HCT116 (cell line): ENCODE measurements at regions not wholly inside any gene's neighbourhood (a gene's known extent, or its start where the extent isn't known, plus 50 kb on each side); places are given as distances from the start of the nearest gene placed in this dataset.
"Not testable (repeated sequence)": the region's sequence is repeated elsewhere in the genome, so short reads cannot be mapped to it uniquely, and the experiment has no call there.

Experiments
- CEBPB ChIP-seq: IDR thresholded peaks from 2 replicates; pipeline ENCODE4 v1.6.1; 2012; ENCODE audit warnings: low read depth
- CTCF ChIP-seq, 3 experiments: fragments of 200-600 bp in 1 of 3; sonication (generic) in 1 of 3; IDR thresholded peaks in 2 of 3; conservative IDR thresholded peaks in 1 of 3; 2 replicates each; pipeline ENCODE4 v1.5.1; 2012 to 2017; ENCODE audit warnings: low read depth in 2 of 3, low read length in 2 of 3, antibody characterized with exemption in 1 of 3, borderline replicate concordance in 1 of 3, control low read depth in 1 of 3, mild to moderate bottlenecking in 1 of 3, mixed read lengths in 1 of 3, mixed run types in 1 of 3, moderate library complexity in 1 of 3; ENCODE audit not compliant: insufficient read depth in 1 of 3
- FOSL1 ChIP-seq: IDR thresholded peaks from 2 replicates; pipeline ENCODE4 v1.6.1; 2012; ENCODE audit warnings: low read depth
- JUND ChIP-seq: IDR thresholded peaks from 2 replicates; pipeline ENCODE4 v1.6.1; 2012
- MAX ChIP-seq: IDR thresholded peaks from 2 replicates; pipeline ENCODE4 v1.6.1; 2012
- POLR2A ChIP-seq: IDR thresholded peaks from 2 replicates; pipeline ENCODE4 v1.7.0; 2011; ENCODE audit warnings: borderline replicate concordance; ENCODE audit not compliant: insufficient read depth, insufficient read length; ENCODE audit errors: extremely low read depth
- POLR2AphosphoS5 ChIP-seq: IDR thresholded peaks from 2 replicates; pipeline ENCODE4 v1.6.1; 2011; ENCODE audit warnings: mild to moderate bottlenecking, low read depth, low read length, moderate library complexity
- REST ChIP-seq: IDR thresholded peaks from 2 replicates; pipeline ENCODE4 v1.6.1; 2012; ENCODE audit warnings: low read depth
- SIN3A ChIP-seq: IDR thresholded peaks from 2 replicates; pipeline ENCODE4 v1.6.1; 2012; ENCODE audit warnings: low read depth
- TCF7L2 ChIP-seq: IDR thresholded peaks from 2 replicates; pipeline ENCODE4 v1.7.0; 2011; ENCODE audit warnings: borderline replicate concordance, inconsistent platforms; ENCODE audit not compliant: insufficient read depth, insufficient read length; ENCODE audit errors: extremely low read depth
- YY1 ChIP-seq: IDR thresholded peaks from 2 replicates; pipeline ENCODE4 v1.6.1; 2011; ENCODE audit warnings: low read length, low read depth, moderate library complexity, mild to moderate bottlenecking; ENCODE audit not compliant: insufficient replicate concordance; ENCODE audit errors: extremely low read depth
- ZBTB33 ChIP-seq: IDR thresholded peaks from 2 replicates; pipeline ENCODE4 v1.6.1; 2011; ENCODE audit warnings: mild to moderate bottlenecking, low read length, moderate library complexity; ENCODE audit not compliant: insufficient replicate concordance; ENCODE audit errors: extremely low read depth

- not testable (repeated sequence) for TF ChIP-seq CEBPB; ZBTB33; YY1; CTCF (IDR thresholded peaks at IDR 0.05 in 2 of 3, conservative IDR thresholded peaks at IDR 0.05 in 1 of 3; ENCODE audit: borderline replicate concordance in 1 of 3, insufficient read depth in 1 of 3, low read depth in 2 of 3, low read length in 2 of 3); REST; FOSL1; POLR2A; MAX; JUND; SIN3A; POLR2AphosphoS5; TCF7L2
Measured at GRCh38 chr4:126546197-126546596, 1086.6 kb upstream of the INTU start.
